IMR-90 (cell line): ENCODE measurements at regions not wholly inside any gene's neighbourhood (a gene's known extent, or its start where the extent isn't known, plus 50 kb on each side); places are given as distances from the start of the nearest gene placed in this dataset.

ENCODE experiments used
- ATAC-seq: fragments of 200-7000 bp; cut with Tn5 transposase; 2 replicates; pipeline ENCODE4 v1.9.1; 2020; ENCODE audit warnings: low read depth, mild to moderate bottlenecking, moderate library complexity
- BruUV-seq: library from RNA; stranded (reverse); fragments of 400-500 nt; replicated peaks from 2 replicates; lab custom pipeline; 2021; lab: Mats Ljungman, UMichigan
- CTCF ChIA-PET: fragments of 300-600 bp; formaldehyde crosslinking; extraction: SDS; loops from one replicate; lab custom pipeline; 2021; ENCODE audit warnings: antibody characterized with exemption; lab: Yijun Ruan, JAX
- POLR2A ChIA-PET: fragments of 300-600 bp; sonication (Branson Sonifier 250); formaldehyde crosslinking; loops from one replicate; lab custom pipeline; 2022; ENCODE audit warnings: antibody characterized with exemption; ENCODE audit not compliant: unreplicated experiment; lab: Charles Lee
- DNase-seq: peaks from one replicate; pipeline ENCODE4 v3.0.0; 2013
- H2AFZ ChIP-seq: replicated peaks from 2 replicates; pipeline ENCODE3; 2013; ENCODE audit warnings: low read length, mild to moderate bottlenecking; ENCODE audit not compliant: poor library complexity
- H2AK5ac ChIP-seq: 2 replicates; pipeline ENCODE4 v1.6.1; 2013; ENCODE audit warnings: low read depth, low read length, inconsistent platforms
- H2AK9ac ChIP-seq: replicated peaks from 2 replicates; pipeline ENCODE3; 2013; ENCODE audit warnings: mild to moderate bottlenecking, low read depth, low read length, moderate library complexity; ENCODE audit not compliant: poor library complexity
- H2BK120ac ChIP-seq: 2 replicates; pipeline ENCODE4 v1.6.1; 2013; ENCODE audit warnings: low read depth, low read length, inconsistent platforms
- H2BK15ac ChIP-seq: 3 replicates; pipeline ENCODE4 v1.6.1; 2013; ENCODE audit warnings: low read depth, low read length, inconsistent platforms
- H2BK20ac ChIP-seq: 2 replicates; pipeline ENCODE4 v1.6.1; 2013; ENCODE audit warnings: low read depth, mild to moderate bottlenecking, inconsistent platforms, low read length, moderate library complexity
- H2BK5ac ChIP-seq: 2 replicates; pipeline ENCODE4 v1.6.1; 2013; ENCODE audit warnings: mild to moderate bottlenecking, low read depth, low read length, inconsistent platforms; ENCODE audit not compliant: poor library complexity, severe bottlenecking
- H3K14ac ChIP-seq: replicated peaks from 2 replicates; pipeline ENCODE4 v1.6.1; 2013; ENCODE audit warnings: low read depth, low read length, inconsistent platforms
- H3K18ac ChIP-seq: 2 replicates; pipeline ENCODE4 v1.6.1; 2013; ENCODE audit warnings: low read depth, low read length, control low read depth
- H3K23ac ChIP-seq: 2 replicates; pipeline ENCODE4 v1.6.1; 2013; ENCODE audit warnings: low read depth, low read length, inconsistent platforms
- H3K27ac ChIP-seq: 2 replicates; pipeline ENCODE4 v1.5.1; 2013; ENCODE audit warnings: mild to moderate bottlenecking, control low read depth, low read length; ENCODE audit not compliant: insufficient read depth
- H3K27me3 ChIP-seq: 2 replicates; pipeline ENCODE4 v1.6.1; 2013; ENCODE audit warnings: low read length; ENCODE audit not compliant: control insufficient read depth, insufficient read depth
- H3K36me3 ChIP-seq: 2 replicates; pipeline ENCODE4 v1.6.1; 2013; ENCODE audit warnings: low read length, mixed read lengths; ENCODE audit not compliant: control insufficient read depth, insufficient read depth
- H3K4ac ChIP-seq: 2 replicates; pipeline ENCODE4 v1.6.1; 2013; ENCODE audit warnings: low read depth, low read length, inconsistent platforms
- H3K4me1 ChIP-seq: 2 replicates; pipeline ENCODE4 v1.6.1; 2013; ENCODE audit warnings: low read length, mixed read lengths; ENCODE audit not compliant: control insufficient read depth, insufficient read depth
- H3K4me2 ChIP-seq: 2 replicates; pipeline ENCODE4 v1.6.1; 2013; ENCODE audit warnings: low read depth, mild to moderate bottlenecking, control low read depth, low read length, moderate library complexity
- H3K4me3 ChIP-seq: 2 replicates; pipeline ENCODE4 v1.5.1; 2013; ENCODE audit warnings: low read depth, mild to moderate bottlenecking, control low read depth, low read length, moderate library complexity; ENCODE audit not compliant: insufficient read depth
- H3K56ac ChIP-seq: 2 replicates; pipeline ENCODE4 v1.6.1; 2013; ENCODE audit warnings: low read length, inconsistent platforms; ENCODE audit not compliant: insufficient read depth; ENCODE audit errors: extremely low read depth
- H3K79me1 ChIP-seq, 2 experiments: 2 replicates each; pipeline ENCODE4 v1.6.1; 2013; ENCODE audit warnings: low read length in 2 of 2, inconsistent platforms in 1 of 2, low read depth in 1 of 2
- H3K9ac ChIP-seq: 2 replicates; pipeline ENCODE4 v1.6.1; 2013; ENCODE audit warnings: low read depth, low read length, control low read depth
- H3K9me1 ChIP-seq: 2 replicates; pipeline ENCODE4 v1.6.1; 2013; ENCODE audit warnings: low read length, inconsistent platforms; ENCODE audit not compliant: insufficient read depth
- H3K9me3 ChIP-seq: 2 replicates; pipeline ENCODE4 v1.6.1; 2013; ENCODE audit warnings: low read length; ENCODE audit not compliant: control insufficient read depth, insufficient read depth
- H4K20me1 ChIP-seq: 2 replicates; pipeline ENCODE4 v1.6.1; 2013; ENCODE audit warnings: low read length, inconsistent platforms; ENCODE audit not compliant: insufficient read depth
- H4K5ac ChIP-seq: 2 replicates; pipeline ENCODE4 v1.6.1; 2013; ENCODE audit warnings: mild to moderate bottlenecking, low read depth, low read length, control low read depth
- H4K8ac ChIP-seq, 2 experiments: 2 replicates each; pipeline ENCODE4 v1.6.1; 2013; ENCODE audit warnings: low read depth in 2 of 2, low read length in 2 of 2, control low read depth in 1 of 2, inconsistent platforms in 1 of 2
- H4K91ac ChIP-seq: 2 replicates; pipeline ENCODE4 v1.6.1; 2013; ENCODE audit warnings: low read depth, low read length, inconsistent platforms; ENCODE audit not compliant: insufficient read depth
- MAFK ChIP-seq: IDR thresholded peaks from 2 replicates; pipeline ENCODE4 v1.6.1; 2012; ENCODE audit warnings: low read depth, low read length, improper control_type of control experiment
- MAZ ChIP-seq: IDR thresholded peaks from 2 replicates; pipeline ENCODE4 v1.6.1; 2012; ENCODE audit warnings: low read depth, mild to moderate bottlenecking, low read length, improper control_type of control experiment, moderate library complexity, borderline replicate concordance
- NFE2L2 ChIP-seq: fragments of 150-350 bp; IDR thresholded peaks from 2 replicates; pipeline ENCODE4 v1.6.1; 2016; ENCODE audit warnings: low read depth, mild to moderate bottlenecking, low read length
- POLR2A ChIP-seq: IDR thresholded peaks from 2 replicates; pipeline ENCODE4 v1.6.1; 2012; ENCODE audit warnings: mild to moderate bottlenecking, low read depth, low read length
- WGBS, 2 experiments: methylation state at CpG; one replicate each; pipeline versions ENCODE4 v1.1.5 to v1.1.7; 2013; ENCODE audit warnings: missing lambda C conversion rate in 2 of 2; ENCODE audit not compliant: insufficient read length in 1 of 2; ENCODE audit errors: extremely low coverage in 2 of 2; 5-methylcytosine and 5-hydroxymethylcytosine counted together
- dilution Hi-C: fragments of 300-500 bp; cut with HindIII; formaldehyde crosslinking; loops from one replicate; pipeline ENCODE4 v1.14.3; 2018; ENCODE audit warnings: low sequenced_read_pairs; ENCODE audit not compliant: unreplicated experiment
- in situ Hi-C: fragments of 300-500 bp; cut with MboI; formaldehyde crosslinking; loops from 3 replicates; pipeline ENCODE4 v1.14.3; 2019; ENCODE audit warnings: low sequenced_read_pairs, inconsistent platforms, mixed read lengths
- intact Hi-C: fragments of 100-400 bp; cut with micrococcal nuclease; formaldehyde crosslinking; loops from 2 replicates; pipeline ENCODE4 v1.10.0; 2022
- TF ChIP-seq, protein P1 (sequence below): fragments of 150-350 bp; IDR thresholded peaks from 2 replicates; pipeline ENCODE4 v1.6.1; 2016; ENCODE audit warnings: low read depth, mild to moderate bottlenecking, low read length, moderate library complexity, borderline replicate concordance

DNA sequence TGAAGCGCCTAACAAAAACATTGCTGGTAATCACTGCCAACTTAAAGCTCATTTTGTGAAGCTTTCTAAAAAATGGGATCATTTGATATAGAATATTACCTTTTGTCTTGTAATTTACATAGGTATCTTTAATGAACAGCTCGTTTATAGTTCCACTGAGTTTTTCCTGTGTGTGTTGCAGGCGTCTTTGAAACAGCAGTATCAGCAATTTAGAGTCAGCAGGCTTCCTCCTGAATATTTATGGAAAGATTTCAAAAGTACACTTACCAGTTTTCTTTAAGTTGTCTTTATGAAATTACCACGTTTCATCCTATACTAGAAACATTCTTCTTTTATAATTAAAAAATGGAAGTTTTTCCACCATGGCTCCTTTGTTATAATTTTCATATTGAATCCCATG is 140.3 kb upstream of the GRIN3A start:
- ChIA-PET CTCF (no interaction called here), POLR2A (no interaction called here)
- Histone ChIP-seq H4K5ac (no peak overlapping the region), H2AK9ac (no peak overlapping the region), H3K18ac (no peak overlapping the region), H3K36me3 (no peaks in the 10 kb centered on the region), H3K4me1 (no peaks in the 10 kb centered on the region), H3K4me3 (no peak overlapping the region), H2BK5ac (no peak overlapping the region), H3K9me1 (no peaks in the 10 kb centered on the region), H4K91ac (no peak overlapping the region), H3K4ac (no peak overlapping the region), H4K20me1 (no peaks in the 10 kb centered on the region), H4K8ac (no peak overlapping the region), H2BK120ac (no peak overlapping the region), H3K56ac (no peak overlapping the region), H3K9ac (no peak overlapping the region), H3K23ac (no peak overlapping the region), H3K14ac (no peak overlapping the region), H3K79me1 (no peaks in the 10 kb centered on the region), H3K4me2 (no peak overlapping the region), H2AK5ac (no peak overlapping the region), H2BK20ac (no peak overlapping the region), H3K9me3 (peaks cover 8% of the 10 kb centered on the region), H3K27me3 (no peaks in the 10 kb centered on the region), H2BK15ac (no peak overlapping the region), H3K27ac (no peak overlapping the region), H2AFZ (no peak overlapping the region)
- intact Hi-C loops = no loop called here
- TF ChIP-seq MAZ (no peak), POLR2A (no peak), NFE2L2 (no peak), MAFK (peak; percentile 18; the same call in 1 of the 2 replicates)
- TF ChIP-seq, protein P1, sequence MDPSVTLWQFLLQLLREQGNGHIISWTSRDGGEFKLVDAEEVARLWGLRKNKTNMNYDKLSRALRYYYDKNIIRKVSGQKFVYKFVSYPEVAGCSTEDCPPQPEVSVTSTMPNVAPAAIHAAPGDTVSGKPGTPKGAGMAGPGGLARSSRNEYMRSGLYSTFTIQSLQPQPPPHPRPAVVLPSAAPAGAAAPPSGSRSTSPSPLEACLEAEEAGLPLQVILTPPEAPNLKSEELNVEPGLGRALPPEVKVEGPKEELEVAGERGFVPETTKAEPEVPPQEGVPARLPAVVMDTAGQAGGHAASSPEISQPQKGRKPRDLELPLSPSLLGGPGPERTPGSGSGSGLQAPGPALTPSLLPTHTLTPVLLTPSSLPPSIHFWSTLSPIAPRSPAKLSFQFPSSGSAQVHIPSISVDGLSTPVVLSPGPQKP = no peak
- no peak for DNase-seq
- no TSS peak for BruUV-seq
- ATAC-seq = no peak
- in situ Hi-C loops = no loop called here
- no CpG with 5 or more reads among the region's 4 CpGs for WGBS, 2 experiments
- dilution Hi-C loops = no loop called here
